ENCODE measurements at regions not wholly inside any gene's neighbourhood (a gene's known extent, or its start where the extent isn't known, plus 50 kb on each side); places are given as distances from the start of the nearest gene placed in this dataset.

- Histone ChIP-seq H3K79me2 (ENCODE audit: insufficient read depth, low read length) (no peaks in the 10 kb centered on the region), H3K27me3 (ENCODE audit: insufficient read depth, low read length) (no peaks in the 10 kb centered on the region), H3K36me3 (ENCODE audit: insufficient read depth, low read length) (no peaks in the 10 kb centered on the region), H3K4me3 (ENCODE audit: insufficient read depth, low read length) (no peak overlapping the region), H3K4me1 (ENCODE audit: insufficient read depth, low read length) (no peaks in the 10 kb centered on the region), H4K20me1 (ENCODE audit: insufficient read depth, low read length) (no peaks in the 10 kb centered on the region), H3K4me2 (ENCODE audit: insufficient read depth, low read length) (no peak overlapping the region), H2AFZ (ENCODE audit: low read length) (no peak overlapping the region), H3K9me3 (ENCODE audit: low read depth, low read length) (peaks cover 2% of the 10 kb centered on the region), H3K27ac (ENCODE audit: low read depth, low read length) (no peak overlapping the region)
- DNase-seq (ENCODE audit: insufficient read length, low spot score, missing footprints): no peak
- no peak for TF ChIP-seq CTCF (IDR thresholded peaks at IDR 0.05; ENCODE audit: extremely low read depth, low read depth, low read length)
Measured at GRCh38 chr11:70924108-70924507, 328.3 kb downstream of the SHANK2 start.

GRCh38 chr11:70925238-70925637 lies 327.1 kb downstream of the SHANK2 start:
- DNase-seq (ENCODE audit: insufficient read length, low spot score, missing footprints): no peak
- peaks cover 4% of the 10 kb centered on the region for H3K9me3 ChIP-seq (ENCODE audit: low read depth, low read length)
- no peak overlapping the region for H3K4me3 ChIP-seq (ENCODE audit: insufficient read depth, low read length)

DNA sequence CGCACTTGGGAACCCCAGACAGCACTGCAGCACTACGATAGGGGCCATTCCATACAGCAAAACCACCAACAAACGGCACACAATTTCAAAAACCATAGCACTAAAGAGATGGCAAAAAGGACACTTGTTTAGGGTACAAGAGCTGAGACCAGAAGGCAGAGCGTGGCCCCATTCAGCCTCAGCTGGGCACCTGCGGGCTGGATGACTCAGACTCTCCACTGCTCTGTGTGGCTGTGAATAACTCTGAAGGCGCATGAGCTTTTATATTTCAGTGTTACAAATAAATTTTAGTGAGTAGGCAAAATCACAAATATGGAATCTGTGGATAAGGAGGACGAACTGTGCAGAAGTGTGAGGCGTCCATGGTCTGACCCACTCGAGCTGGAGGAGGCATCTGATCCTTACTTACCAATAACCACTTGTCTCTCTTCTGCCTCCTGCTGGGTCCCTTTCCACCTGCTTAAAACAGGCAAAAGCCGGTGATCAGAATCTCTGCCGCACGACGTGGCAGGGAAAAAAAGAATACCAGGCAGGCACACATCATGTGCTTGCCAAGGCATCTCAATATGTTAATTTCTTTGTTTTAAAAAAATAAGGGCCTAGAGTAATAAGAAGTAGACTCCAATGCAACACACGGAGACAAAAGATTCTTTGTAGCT lies 325.7 kb downstream of the SHANK2 start:
- no peak for TF ChIP-seq CTCF (IDR thresholded peaks at IDR 0.05; ENCODE audit: extremely low read depth, low read depth, low read length)
- no peaks in the 10 kb centered on the region for H3K36me3 ChIP-seq (ENCODE audit: insufficient read depth, low read length)
- no peaks in the 10 kb centered on the region for H3K4me1 ChIP-seq (ENCODE audit: insufficient read depth, low read length)
- peaks cover 2% of the 10 kb centered on the region for H3K9me3 ChIP-seq (ENCODE audit: low read depth, low read length)
- H3K4me3 ChIP-seq (ENCODE audit: insufficient read depth, low read length): no peak overlapping the region
- H3K27me3 ChIP-seq (ENCODE audit: insufficient read depth, low read length): no peaks in the 10 kb centered on the region
- H3K4me2 ChIP-seq (ENCODE audit: insufficient read depth, low read length): no peak overlapping the region
- H2AFZ ChIP-seq (ENCODE audit: low read length): no peak overlapping the region
- DNase-seq (ENCODE audit: insufficient read length, low spot score, missing footprints): no peak
- H3K79me2 ChIP-seq (ENCODE audit: insufficient read depth, low read length): no peaks in the 10 kb centered on the region
- H4K20me1 ChIP-seq (ENCODE audit: insufficient read depth, low read length): no peaks in the 10 kb centered on the region
- no peak overlapping the region for H3K27ac ChIP-seq (ENCODE audit: low read depth, low read length)

More at GRCh38 chr11:70925238-70925637, 327.1 kb downstream of the SHANK2 start:
- H3K79me2 ChIP-seq (ENCODE audit: insufficient read depth, low read length): no peaks in the 10 kb centered on the region
- H3K27me3 ChIP-seq (ENCODE audit: insufficient read depth, low read length): no peaks in the 10 kb centered on the region
- no peak overlapping the region for H3K27ac ChIP-seq (ENCODE audit: low read depth, low read length)
- H4K20me1 ChIP-seq (ENCODE audit: insufficient read depth, low read length): no peaks in the 10 kb centered on the region
- no peak for TF ChIP-seq CTCF (IDR thresholded peaks at IDR 0.05; ENCODE audit: extremely low read depth, low read depth, low read length)
- H3K36me3 ChIP-seq (ENCODE audit: insufficient read depth, low read length): no peaks in the 10 kb centered on the region
- H3K4me2 ChIP-seq (ENCODE audit: insufficient read depth, low read length): no peak overlapping the region
- H3K4me1 ChIP-seq (ENCODE audit: insufficient read depth, low read length): no peaks in the 10 kb centered on the region
- no peak overlapping the region for H2AFZ ChIP-seq (ENCODE audit: low read length)

DNA sequence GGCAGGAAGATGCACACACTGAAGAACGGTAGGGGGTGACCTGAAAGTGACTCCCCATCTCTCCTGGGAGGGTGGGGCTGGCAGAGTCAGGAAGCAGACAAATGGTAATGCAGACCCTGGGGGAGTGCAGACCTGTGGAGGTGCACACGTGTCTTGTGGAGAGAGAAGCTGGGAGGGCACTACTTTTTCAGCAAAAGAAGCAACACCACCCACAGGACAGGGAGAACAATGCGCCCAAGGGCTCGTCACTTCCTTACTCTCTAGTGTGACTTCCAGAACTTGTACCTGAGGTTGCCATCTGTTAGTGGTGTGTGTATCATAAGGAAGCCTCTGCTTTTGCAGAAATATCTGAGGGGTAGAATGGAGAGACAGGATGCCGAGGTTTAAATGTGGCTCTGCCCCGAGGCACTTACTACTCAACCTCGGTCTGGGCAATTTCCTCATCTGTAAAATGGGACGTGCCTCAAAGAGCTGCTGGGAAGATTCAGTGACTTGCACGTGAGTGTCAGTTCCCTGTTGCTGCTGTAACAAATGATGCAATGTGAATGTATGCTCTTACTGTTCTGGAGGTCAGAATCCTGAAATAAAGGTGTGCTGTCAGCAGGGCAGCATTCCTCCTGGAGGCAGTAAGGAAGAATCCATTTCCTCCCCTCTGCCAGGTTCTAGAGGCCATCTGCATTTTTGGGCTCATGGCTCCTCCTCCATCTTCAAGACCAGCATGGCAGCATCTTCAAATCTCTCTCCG lies 323.4 kb downstream of the SHANK2 start:
- no peaks in the 10 kb centered on the region for H3K36me3 ChIP-seq (ENCODE audit: insufficient read depth, low read length)
- H3K4me1 ChIP-seq (ENCODE audit: insufficient read depth, low read length): no peaks in the 10 kb centered on the region
- no peaks in the 10 kb centered on the region for H3K79me2 ChIP-seq (ENCODE audit: insufficient read depth, low read length)
- no peak overlapping the region for H2AFZ ChIP-seq (ENCODE audit: low read length)
- no peaks in the 10 kb centered on the region for H3K27me3 ChIP-seq (ENCODE audit: insufficient read depth, low read length)
- H4K20me1 ChIP-seq (ENCODE audit: insufficient read depth, low read length): no peaks in the 10 kb centered on the region
- no peak for DNase-seq (ENCODE audit: insufficient read length, low spot score, missing footprints)
- no peak for TF ChIP-seq CTCF (IDR thresholded peaks at IDR 0.05; ENCODE audit: extremely low read depth, low read depth, low read length)
- no peak overlapping the region for H3K27ac ChIP-seq (ENCODE audit: low read depth, low read length)
- no peak overlapping the region for H3K4me2 ChIP-seq (ENCODE audit: insufficient read depth, low read length)
- no peak overlapping the region for H3K4me3 ChIP-seq (ENCODE audit: insufficient read depth, low read length)
- H3K9me3 ChIP-seq (ENCODE audit: low read depth, low read length): peaks cover 2% of the 10 kb centered on the region

Data from osteoblast (primary cell).